Right ventricle myocardium inferior (tissue), 1 donor: ENCODE measurements at regions not wholly inside any gene's neighbourhood (a gene's known extent, or its start where the extent isn't known, plus 50 kb on each side); places are given as distances from the start of the nearest gene placed in this dataset.

ENCODE experiments used
- ATAC-seq: fragments of 200-7000 bp; cut with Tn5 transposase; one replicate; pipeline ENCODE4 v1.9.1; 2020; ENCODE audit warnings: mild to moderate bottlenecking, moderate library complexity
- DNase-seq: peaks from one replicate; pipeline ENCODE4 v3.0.0; 2021; ENCODE audit errors: missing footprints
- intact Hi-C: fragments of 100-400 bp; cut with DNase I; formaldehyde crosslinking; loops from one replicate; pipeline ENCODE4 v1.11.0; 2022
- donor health status: DM: no; HTN: yes; CAD: no; lungs with severe emphysema.

DNA sequence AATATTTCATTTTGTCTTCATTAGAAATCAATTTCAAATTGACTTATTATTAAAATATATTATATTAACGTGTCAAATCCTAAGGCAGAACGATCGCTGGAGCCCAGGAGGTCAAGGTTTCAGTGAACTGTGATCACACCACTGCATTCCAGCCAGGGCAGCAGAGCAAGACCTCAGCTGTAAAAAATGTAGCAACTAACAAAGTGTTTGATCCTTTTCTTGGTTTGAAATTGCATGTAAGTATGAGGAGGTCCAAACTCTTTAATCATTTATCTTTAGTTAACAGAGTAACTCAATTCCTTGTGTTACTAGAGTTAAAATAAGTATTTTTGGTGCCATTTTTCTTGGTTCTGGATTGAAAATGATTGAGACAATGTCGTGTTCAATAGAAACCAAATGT, 1033.9 kb downstream of the NLGN4X start:
- DNase-seq: no peak
- intact Hi-C loops: no loop called here
- ATAC-seq: no peak

GRCh38 chrX:5180135-5180741, 1048.4 kb downstream of the NLGN4X start:
- no peak for DNase-seq
- no peak for ATAC-seq
- intact Hi-C loops: no loop called here

DNA sequence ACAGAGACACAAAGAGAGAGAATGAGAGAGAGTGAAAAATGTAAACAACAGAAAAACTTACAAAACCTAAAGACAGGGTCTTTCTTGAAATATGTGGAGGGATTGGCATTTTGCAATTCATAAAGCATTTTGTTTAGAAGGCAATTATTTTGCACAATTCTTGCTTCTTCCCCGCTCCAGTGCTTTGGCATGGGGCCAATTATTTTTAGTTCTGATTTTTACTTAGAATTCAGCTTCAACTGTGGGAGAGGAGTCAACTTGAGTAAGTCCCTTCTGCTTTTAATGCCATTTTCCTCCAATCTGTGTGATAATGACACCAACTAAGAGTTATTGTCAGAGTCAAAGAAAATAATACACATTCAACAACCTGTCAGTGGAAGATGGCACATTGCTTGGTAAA, 1051.9 kb downstream of the NLGN4X start:
- ATAC-seq (no peak), DNase-seq (no peak)
- intact Hi-C loops: no loop called here

DNA sequence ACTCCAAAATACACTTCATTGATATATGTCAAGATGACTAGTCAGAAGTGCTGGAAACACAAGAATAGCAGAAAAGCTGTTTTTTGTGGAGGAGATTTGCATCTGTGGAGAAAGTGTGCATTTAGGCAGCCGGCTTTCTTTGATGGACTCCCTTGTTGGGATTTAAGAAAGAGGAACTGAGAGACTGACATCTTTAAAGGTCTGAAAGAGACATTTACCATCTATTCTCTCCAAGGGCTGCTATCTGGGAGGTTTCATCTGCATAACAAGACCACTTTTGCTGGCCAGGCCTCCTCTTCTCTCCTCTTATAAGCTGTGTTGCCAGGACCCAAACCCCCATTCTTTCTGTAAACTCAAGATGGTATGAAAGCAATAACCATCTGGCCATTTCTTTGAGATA, 1065.0 kb downstream of the NLGN4X start:
- intact Hi-C loops: no loop called here
- DNase-seq: no peak
- ATAC-seq: no peak

- no peak for ATAC-seq
- intact Hi-C loops: no loop called here
- DNase-seq: no peak
Measured at GRCh38 chrX:5155301-5155700, 1073.4 kb downstream of the NLGN4X start.

DNA sequence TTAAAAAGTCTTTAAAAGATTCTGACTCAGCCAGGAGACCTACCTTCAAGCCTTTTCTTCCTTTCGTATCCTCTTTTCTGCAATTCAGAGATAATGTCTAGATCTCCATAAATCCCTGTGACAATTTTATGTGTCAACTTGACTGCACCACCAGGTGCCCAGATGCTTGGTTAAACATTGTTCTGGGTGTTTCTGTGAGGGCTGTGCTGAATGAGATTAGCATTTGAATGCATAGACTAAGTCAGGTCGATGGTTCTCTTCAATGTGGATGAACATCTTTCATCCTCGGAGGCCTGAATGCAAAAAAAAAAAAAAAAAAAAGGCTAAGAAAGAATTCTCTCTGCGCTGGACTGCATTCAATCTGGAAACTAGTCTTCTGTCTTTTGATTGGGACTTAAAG, 1082.7 kb downstream of the NLGN4X start:
- intact Hi-C loops: no loop called here
- ATAC-seq: no peak
- no peak for DNase-seq

GRCh38 chrX:5142644-5143043, 1086.0 kb downstream of the NLGN4X start:
- ATAC-seq (no peak), DNase-seq (no peak)
- intact Hi-C loops: no loop called here

DNA sequence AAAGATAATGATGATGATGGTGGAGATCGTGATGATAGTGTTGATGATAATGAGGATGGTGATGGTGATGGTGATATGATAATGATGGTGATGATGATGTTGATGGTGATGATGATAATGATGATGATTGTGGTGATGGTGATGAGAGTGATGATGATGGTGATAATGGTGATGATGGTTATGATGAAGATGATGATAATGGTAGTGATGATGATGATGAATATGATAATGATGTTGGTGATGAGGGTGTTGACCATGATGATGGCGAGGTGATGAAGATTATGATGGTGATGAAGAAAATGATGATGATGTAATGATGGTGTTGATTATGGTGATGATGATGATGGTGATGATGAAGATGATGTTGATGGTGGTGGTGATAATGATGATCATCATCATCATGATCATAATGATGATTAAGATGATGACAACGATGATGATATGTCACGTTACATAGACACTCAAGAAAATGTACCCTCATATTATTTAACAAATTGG, 1106.4 kb downstream of the NLGN4X start:
- intact Hi-C loops: no loop called here
- DNase-seq: no peak
- ATAC-seq: no peak

DNA sequence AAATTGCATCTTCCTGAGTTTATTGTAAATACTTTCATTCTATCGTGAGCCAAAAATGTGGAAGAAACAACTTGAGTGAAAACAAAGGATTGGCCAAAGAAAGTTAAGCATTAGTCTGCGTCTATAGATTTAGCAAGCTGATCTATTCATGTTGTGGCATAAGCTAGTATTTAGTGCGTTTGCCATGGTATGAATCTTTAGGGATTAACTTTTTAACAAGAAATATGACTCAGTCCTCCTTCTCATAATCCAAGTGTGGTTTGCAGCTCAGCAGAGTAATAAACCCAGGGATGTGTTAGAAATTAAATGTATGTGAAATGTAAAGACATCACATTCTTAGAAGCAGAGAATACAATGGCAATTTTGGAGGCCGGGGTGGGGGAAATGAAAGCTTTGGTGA, 1110.9 kb downstream of the NLGN4X start:
- ATAC-seq (no peak), DNase-seq (no peak)
- intact Hi-C loops: no loop called here

GRCh38 chrX:5113128-5113527, 1115.5 kb downstream of the NLGN4X start:
- intact Hi-C loops: loop anchor here (5.0 kb wide), 1 partner anchor 566 kb away; no protein-coding TSS in a partner anchor
- DNase-seq: no peak

GRCh38 chrX:5100004-5100403, 1128.7 kb downstream of the NLGN4X start:
- DNase-seq (no peak), ATAC-seq (no peak)
- intact Hi-C loops: no loop called here

More at GRCh38 chrX:5113128-5113527, 1115.5 kb downstream of the NLGN4X start:
- no peak for ATAC-seq

DNA sequence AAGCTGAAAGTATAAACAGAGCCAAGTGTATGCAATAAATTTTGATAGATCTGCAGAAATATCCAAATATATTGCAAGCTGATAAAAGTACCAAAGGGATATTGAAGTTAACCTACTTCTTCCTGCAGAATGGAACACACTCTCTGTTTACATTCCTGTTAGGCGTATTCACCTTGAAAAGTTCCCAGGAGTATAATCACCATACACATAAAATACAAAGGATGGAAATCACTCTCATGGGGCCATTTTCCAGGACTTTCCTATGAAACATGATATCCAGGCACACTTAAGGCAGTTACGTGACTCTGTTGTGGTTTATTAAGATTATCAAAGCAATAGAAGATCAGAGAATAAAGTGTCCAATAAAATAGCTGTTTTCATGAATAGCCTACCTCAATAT, 1142.3 kb downstream of the NLGN4X start:
- ATAC-seq (no peak), DNase-seq (no peak)
- intact Hi-C loops: no loop called here

- intact Hi-C loops: no loop called here
- ATAC-seq: no peak
- no peak for DNase-seq
Measured at GRCh38 chrX:5084279-5084678, 1144.4 kb downstream of the NLGN4X start.

DNA sequence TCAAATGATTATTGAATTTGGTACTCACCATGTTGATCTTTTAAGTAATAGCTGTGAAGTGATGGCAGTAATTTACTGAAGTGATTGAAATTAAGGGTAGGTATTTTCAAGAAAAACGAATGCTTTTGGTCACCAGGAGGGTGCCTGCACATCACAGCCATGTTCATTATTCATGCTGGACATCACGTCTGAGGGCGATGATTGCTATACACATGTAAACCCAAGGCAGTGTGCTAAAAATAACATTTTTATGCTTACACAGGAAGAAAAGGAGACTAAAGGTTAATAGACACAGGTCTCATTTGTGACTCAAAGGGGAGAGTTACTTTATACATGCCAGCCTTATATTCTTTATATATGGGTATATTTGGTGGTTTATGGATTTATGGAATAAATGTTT, 1146.0 kb downstream of the NLGN4X start:
- DNase-seq (no peak), ATAC-seq (no peak)
- intact Hi-C loops: no loop called here

DNA sequence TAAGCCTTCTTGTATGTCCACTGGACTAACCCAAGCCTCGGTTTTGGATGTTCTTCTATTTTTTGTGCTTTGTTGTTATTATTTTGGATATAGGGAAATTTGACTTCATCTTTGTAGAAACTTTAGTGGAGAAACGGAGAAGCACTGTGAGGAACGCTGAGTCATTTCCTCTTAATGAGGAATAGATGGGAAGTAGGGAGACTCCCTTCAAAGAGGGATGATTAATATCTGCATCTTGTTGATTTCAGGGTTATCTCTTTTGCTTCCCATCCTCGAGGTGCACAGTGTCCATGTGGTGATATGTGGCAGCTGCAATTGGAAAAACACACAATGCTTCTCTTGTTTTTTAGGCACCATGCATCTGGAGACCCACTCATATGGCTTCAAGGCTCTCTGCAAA, 1147.9 kb downstream of the NLGN4X start:
- ATAC-seq (no peak), DNase-seq (no peak)
- intact Hi-C loops: no loop called here

GRCh38 chrX:5068550-5068949, 1160.1 kb downstream of the NLGN4X start:
- DNase-seq (no peak), ATAC-seq (no peak)
- intact Hi-C loops: no loop called here

GRCh38 chrX:5057786-5058185, 1170.9 kb downstream of the NLGN4X start:
- DNase-seq: no peak
- no peak for ATAC-seq
- intact Hi-C loops: no loop called here

DNA sequence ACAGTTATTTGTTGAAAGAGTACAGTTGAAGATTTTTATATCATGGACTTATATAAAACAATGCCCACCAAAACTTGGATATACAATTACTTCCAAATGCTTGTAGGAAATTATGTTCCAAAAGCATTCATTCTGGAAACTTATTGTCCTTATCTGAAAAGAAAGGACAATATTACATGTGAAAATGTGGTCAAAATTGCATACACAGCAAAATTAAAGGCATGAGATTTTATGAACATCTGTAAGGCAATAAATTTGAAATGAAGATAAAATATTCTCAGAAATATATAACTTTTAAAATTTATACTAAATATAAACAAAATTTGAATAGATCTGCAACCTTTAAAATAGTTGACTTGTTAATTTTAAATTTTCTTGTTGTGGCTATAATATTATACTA, 1173.8 kb downstream of the NLGN4X start:
- intact Hi-C loops: no loop called here
- DNase-seq (no peak), ATAC-seq (no peak)

DNA sequence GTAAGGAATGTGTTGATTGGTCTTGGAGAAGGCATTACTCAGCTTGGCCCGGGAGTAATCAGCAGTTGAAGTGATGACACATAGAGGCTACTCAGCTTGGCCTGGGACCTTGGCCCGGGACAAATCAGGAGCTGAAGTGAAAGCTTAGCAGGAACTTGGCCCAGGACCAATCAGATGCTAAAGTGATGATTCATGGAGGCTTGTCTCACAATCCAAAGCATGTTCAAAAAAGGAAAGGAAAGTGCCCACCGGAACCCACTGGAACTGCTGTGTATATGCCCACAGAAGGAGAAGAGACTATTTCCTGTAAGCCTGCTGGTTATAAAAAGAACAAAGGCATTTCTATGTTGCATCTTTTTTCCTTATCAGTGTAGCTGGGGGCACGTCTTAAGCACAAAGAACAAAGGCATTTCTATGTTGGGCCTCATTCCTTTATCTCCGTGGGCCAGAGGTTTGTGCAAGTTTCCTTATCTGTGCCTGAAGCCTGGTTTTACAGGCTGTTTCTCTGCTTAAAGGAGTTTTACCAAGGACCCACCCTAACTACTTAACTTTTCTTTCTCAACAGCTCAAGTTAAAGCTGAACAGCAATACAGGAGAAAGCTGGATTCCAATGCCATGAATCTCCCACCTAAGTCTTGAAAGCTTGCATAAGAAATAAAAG, 1176.7 kb downstream of the NLGN4X start:
- intact Hi-C loops: no loop called here
- DNase-seq (peak; percentile 44), ATAC-seq (peak; percentile 20)

DNA sequence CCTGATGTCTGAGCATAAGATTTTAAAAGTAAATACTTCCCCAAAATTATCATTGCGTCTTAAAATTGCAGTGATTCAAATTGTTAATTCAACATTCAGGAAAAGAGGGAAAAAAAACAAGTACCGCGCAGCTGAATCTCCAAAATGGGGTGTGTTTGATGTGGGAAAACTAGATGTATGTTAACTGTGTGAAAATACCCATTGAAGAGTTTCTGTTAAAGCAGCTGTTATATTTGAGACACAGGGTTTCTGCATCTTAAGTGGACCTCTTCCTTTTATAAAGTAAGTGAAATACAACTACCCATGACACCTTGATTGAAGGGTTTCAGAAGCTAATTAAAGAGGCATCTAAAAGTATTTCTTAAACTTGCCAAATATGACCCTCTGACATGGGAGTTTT, 1186.1 kb downstream of the NLGN4X start:
- DNase-seq (no peak), ATAC-seq (no peak)
- intact Hi-C loops: no loop called here

DNA sequence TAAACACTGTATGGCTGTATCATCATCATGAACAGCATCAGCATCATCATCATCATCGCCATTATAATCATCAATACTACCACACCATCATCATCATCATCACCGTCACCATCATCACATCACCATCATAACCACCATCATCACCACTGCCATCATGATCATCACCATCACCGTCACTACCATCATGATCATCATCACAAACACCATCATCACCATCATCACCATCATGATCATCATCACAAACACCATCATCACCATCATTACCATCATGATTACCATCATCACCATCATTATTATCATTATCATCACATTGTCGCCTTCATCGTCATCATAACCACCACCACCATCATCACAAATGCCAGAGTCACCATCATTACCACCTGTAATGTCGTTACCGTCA, 1196.9 kb downstream of the NLGN4X start:
- no peak for ATAC-seq
- DNase-seq: no peak
- intact Hi-C loops: no loop called here
